Lower lobe of right lung (tissue), 2 donors: ENCODE measurements at regions not wholly inside any gene's neighbourhood (a gene's known extent, or its start where the extent isn't known, plus 50 kb on each side); places are given as distances from the start of the nearest gene placed in this dataset.
"Not testable (repeated sequence)": the region's sequence is repeated elsewhere in the genome, so short reads cannot be mapped to it uniquely, and the experiment has no call there.

Source experiments
- ATAC-seq, 2 donors: fragments of 200-7000 bp; cut with Tn5 transposase; one replicate each; pipeline ENCODE4 v1.9.1; 2020 to 2022; ENCODE audit warnings: mild to moderate bottlenecking in 2 of 2, moderate library complexity in 2 of 2
- DNase-seq: peaks from one replicate; pipeline ENCODE4 v3.0.0-alpha.2; 2020
- H3K27ac ChIP-seq: fragments of 200-600 bp; one replicate; pipeline ENCODE4 v1.8.0; 2022
- H3K27me3 ChIP-seq: fragments of 200-600 bp; one replicate; pipeline ENCODE4 v1.8.0; 2022; ENCODE audit warnings: low read depth
- H3K36me3 ChIP-seq: fragments of 200-600 bp; one replicate; pipeline ENCODE4 v1.8.0; 2022; ENCODE audit warnings: mild to moderate bottlenecking
- H3K4me1 ChIP-seq: fragments of 200-600 bp; one replicate; pipeline ENCODE4 v1.8.0; 2022
- H3K4me3 ChIP-seq: fragments of 200-600 bp; one replicate; pipeline ENCODE4 v1.8.0; 2022; ENCODE audit warnings: mild to moderate bottlenecking
- H3K9me3 ChIP-seq: fragments of 200-600 bp; one replicate; pipeline ENCODE4 v1.8.0; 2022
- CTCF ChIP-seq: fragments of 200-600 bp; IDR thresholded peaks from one replicate; pipeline ENCODE4 v1.8.0; 2022; ENCODE audit warnings: antibody characterized with exemption, mild to moderate bottlenecking
- intact Hi-C: fragments of 100-400 bp; cut with DNase I; formaldehyde crosslinking; loops from one replicate; pipeline ENCODE4 v1.11.0; 2022
- donor health status: DM: no; HTN: yes; CAD: no; lungs with severe emphysema.

DNA sequence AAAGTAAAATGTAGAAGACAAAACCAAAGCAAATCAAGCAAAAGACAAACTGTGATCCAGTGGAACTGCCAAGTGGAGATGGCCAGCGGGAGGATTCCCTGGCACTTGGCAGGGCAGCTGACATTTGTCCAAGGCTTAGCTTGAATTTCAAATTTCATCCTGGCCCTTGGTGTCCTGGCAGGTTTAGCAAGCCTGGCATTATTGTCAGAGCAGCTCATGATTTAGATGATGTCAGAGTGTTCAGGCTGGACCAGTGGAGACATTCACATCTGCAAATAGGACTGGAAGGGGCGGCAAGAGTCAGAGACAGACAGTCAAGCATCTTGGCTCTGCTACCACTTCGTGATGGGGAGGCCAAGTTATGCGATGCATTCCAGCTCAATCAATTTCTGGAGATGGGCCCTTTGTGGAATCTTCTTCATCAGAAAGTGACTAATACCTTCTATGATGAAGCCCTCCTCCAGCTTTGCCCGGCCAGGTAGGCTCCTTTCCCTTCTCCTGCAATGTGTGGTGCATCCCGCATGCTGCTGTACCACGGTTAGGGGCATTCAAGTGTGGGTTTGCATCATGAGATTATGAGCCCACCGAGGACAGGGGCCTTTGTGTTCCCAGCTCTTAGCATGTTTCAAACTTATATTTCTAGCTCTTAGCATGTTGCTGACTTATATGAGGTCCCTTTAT, 199.7 kb downstream of the ANKRD30B start:
- H3K4me1 ChIP-seq, result no peaks in the 10 kb centered on the region
- TF ChIP-seq CTCF, result no peak
- no peaks in the 10 kb centered on the region for H3K9me3 ChIP-seq
- intact Hi-C loops, result no loop called here
- DNase-seq (no peak), ATAC-seq (no peak)
- no peak overlapping the region for H3K4me3 ChIP-seq
- H3K36me3 ChIP-seq, result no peaks in the 10 kb centered on the region
- no peak overlapping the region for H3K27ac ChIP-seq
- no peaks in the 10 kb centered on the region for H3K27me3 ChIP-seq

- Histone ChIP-seq H3K27ac (no peak overlapping the region), H3K4me3 (no peak overlapping the region), H3K36me3 (no peaks in the 10 kb centered on the region), H3K27me3 (no peaks in the 10 kb centered on the region), H3K9me3 (no peaks in the 10 kb centered on the region), H3K4me1 (no peaks in the 10 kb centered on the region)
- no peak for TF ChIP-seq CTCF
- DNase-seq, result no peak
- intact Hi-C loops, result no loop called here
- no peak for ATAC-seq
Observed at GRCh38 chr18:14948163-14948540, 200.2 kb downstream of the ANKRD30B start.

DNA sequence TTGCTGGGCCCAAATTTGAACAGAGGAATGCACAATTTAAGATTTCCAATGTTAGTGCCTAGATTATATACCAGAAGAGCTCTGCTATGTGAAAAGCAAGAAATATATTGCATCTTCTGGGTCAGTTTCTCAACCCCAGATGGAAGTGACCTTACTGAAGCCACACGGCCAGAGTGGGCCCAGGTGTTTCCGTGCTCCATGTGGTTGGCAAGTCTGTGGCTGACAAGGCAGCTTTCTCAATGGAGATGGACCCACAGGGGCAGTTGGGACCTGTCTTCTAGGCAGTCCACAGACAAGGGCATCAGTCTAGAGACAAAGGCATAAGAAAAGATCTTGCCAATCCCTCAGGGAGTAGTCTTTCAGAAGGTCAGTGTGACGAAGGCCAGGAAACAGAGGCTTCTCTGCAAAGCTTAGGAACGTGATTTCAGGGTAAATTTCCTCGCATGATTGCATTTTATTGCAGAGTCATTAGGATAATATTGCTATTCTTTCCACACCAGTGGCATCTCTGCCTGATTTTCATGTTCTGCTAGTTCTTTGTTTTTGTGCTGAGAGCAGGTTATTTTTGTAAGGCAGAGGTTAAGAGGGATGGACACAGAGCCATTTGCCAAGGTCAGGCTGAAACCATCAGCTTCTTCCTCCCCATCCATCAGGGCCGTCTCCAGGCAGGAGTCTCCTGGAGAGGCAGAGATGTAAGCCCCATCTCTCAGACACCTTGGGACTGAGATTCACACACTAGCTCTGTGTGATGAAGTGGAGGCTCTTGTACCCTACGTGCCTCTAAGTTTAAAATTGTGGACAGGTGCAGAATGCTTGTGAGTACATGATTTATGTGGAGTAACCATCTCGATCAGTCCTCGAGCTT, 202.1 kb downstream of the ANKRD30B start:
- peaks cover 2% of the 10 kb centered on the region for H3K9me3 ChIP-seq
- H3K4me1 ChIP-seq, result no peaks in the 10 kb centered on the region
- intact Hi-C loops, result no loop called here
- H3K36me3 ChIP-seq, result no peaks in the 10 kb centered on the region
- no peak for ATAC-seq
- no peak for DNase-seq
- no peak for TF ChIP-seq CTCF
- no peaks in the 10 kb centered on the region for H3K27me3 ChIP-seq
- H3K27ac ChIP-seq, result no peak overlapping the region
- no peak overlapping the region for H3K4me3 ChIP-seq

GRCh38 chr18:14952444-14953077, 204.6 kb downstream of the ANKRD30B start:
- H3K36me3 ChIP-seq, H3K4me3 ChIP-seq, H3K27me3 ChIP-seq, H3K9me3 ChIP-seq, ATAC-seq, DNase-seq, H3K27ac ChIP-seq, H3K4me1 ChIP-seq, intact Hi-C loops: not testable (repeated sequence)

DNA sequence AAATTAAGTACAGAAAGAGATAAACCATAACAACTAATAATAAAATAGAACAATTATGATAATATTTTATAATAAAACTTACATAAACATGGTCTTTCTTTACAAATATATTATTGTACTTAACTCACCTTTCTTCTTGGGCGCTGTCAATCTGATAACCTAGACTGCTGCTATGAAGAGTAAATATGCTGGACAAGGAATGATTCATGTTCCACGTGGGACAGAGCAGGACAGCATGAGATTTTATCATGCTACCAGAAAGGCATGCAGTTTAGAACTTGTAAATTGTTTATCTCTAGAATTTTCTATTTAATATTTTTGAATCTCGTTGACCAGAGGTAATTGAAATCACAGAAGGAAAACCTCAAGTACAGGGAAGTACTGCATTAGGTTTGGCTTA, 210.7 kb downstream of the ANKRD30B start:
- DNase-seq, result no peak

More for the DNA sequence above, 210.7 kb downstream of the ANKRD30B start:
- no peak overlapping the region for H3K27ac ChIP-seq
- no peaks in the 10 kb centered on the region for H3K27me3 ChIP-seq
- H3K4me3 ChIP-seq, result no peak overlapping the region
- no peak for TF ChIP-seq CTCF
- peaks cover 7% of the 10 kb centered on the region for H3K9me3 ChIP-seq
- H3K4me1 ChIP-seq, result no peaks in the 10 kb centered on the region
- no peaks in the 10 kb centered on the region for H3K36me3 ChIP-seq
- ATAC-seq, result no peak
- intact Hi-C loops, result no loop called here
